ENCODE measurements at regions not wholly inside any gene's neighbourhood (a gene's known extent, or its start where the extent isn't known, plus 50 kb on each side); places are given as distances from the start of the nearest gene placed in this dataset.

DNA sequence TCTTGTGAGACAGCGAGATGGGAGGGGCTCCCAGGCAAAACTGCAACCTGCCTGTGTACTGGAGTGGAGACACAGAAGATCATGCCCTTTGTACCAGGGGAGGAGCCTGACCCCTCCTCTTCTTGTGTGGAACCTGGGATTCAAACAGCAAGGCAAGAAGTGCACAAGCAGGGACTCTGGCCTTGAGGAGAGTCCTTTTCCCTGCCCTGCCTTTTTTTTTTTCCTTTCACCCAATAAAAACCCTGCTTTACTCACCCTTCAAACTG lies 251.8 kb upstream of the OPRM1 start:
- no peak for DNase-seq (ENCODE audit: low spot score)

DNA sequence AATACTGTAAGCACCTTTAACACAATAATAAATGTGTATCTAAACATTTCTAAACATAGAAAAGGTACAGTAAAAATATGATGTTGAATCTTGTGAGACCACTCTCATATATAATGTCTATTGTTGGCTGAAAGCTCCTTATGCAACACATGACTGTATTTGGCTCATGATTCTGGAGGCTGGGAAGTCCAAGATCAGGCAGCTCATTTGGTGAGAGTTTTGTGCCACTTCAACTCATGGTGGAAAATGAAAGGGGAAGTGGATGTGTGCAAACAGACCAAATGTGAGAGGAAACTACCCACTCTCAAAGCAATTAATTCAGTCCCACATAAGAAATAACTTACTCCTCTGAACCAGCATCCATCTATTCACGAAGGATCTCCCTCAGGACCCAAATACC lies 257.7 kb upstream of the OPRM1 start:
- no peak for DNase-seq (ENCODE audit: low spot score)

DNA sequence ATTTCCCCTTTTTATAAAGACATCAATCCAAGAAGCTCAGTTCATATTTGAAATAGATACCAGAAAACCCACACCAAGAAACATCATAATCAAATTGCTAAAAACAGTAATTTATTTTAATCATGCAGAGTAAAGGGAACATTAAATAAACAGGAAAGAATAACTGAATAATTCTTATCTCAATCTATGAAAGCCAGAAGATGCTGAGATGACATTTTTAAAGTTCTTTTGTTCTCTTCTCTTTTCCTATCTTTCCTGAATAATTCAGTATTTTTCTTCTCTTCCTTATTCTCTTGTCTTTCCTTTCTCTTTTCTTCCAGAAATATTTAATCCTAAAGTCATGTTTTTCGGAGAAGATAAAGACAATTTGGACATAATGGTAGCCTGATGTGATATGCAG lies 259.0 kb upstream of the OPRM1 start:
- DNase-seq (ENCODE audit: low spot score): no peak

DNA sequence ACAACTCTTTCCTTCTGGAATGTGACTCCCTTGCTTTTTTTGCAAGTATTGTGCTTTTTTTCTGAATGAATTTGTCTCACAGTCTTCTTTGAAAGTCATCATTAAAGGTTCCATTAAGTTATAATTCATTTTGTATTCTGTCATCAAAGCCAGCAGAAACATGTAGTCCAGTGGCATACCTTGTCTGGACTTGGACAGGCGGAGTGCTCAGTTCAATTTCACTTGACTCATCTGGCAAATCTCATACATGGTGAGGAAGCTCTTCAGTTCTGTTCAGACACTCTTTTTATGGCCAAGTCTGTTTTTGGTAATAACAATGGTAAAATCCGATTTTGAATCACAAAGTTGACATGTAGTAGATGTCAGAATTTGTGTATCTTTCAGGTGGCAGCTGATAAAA lies 260.8 kb upstream of the OPRM1 start:
- DNase-seq (ENCODE audit: low spot score): no peak

DNA sequence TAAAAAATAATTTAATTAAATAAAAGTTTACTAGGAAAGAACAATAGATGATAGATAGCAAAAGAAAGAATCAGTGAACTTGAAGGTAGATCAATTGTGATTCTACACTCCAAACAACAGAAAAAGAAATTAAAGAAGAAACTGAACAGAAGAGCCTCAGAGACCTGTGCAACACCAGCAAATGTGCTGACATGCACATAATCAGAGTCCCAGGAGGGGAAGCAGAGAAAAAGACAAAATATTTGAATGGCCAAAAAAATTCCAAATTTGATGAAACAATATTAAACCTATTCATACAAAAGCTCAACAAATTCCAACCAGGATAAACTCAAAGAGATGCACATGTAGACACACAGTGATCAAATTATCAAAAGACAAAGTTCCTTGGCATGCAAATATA lies 267.5 kb upstream of the OPRM1 start:
- no peak for DNase-seq (ENCODE audit: low spot score)

DNA sequence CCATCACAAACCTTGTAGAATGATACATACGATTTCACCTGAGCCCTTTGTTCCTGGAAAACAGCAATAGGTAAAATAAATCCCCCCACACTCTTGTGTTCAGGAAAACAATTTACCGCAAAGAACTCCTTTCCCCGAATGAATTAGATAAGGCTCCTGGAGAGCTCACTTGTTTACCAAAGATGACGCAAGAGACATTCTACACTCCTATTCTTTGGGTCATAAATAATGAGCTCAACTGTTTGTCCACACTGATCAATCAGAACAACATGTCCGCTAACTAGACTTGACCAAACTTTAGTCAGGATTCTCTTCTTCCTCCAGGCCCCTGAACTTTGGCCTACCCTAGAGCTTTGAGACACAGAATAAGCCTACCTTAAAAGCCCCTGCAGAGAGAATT lies 271.9 kb upstream of the OPRM1 start:
- no peak for DNase-seq (ENCODE audit: low spot score)

DNA sequence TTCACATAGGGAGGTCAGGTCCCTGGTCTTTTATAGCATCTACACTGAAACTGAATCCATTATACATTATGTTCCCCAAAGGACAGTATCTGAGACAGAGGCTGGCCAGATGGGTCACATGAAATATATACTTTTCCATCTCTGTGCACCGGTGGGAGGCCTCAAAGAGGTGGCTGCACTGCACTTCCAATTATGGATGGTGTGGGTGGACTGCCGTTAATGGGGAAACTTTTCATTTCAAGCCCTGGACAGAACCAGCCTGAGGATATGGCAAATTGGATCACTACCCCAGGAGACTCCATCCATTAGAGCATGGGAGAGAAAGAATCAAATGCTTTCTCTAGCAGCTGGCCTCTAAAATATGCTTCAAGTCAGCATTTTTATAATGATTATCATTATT lies 280.5 kb upstream of the OPRM1 start:
- DNase-seq (ENCODE audit: low spot score): no peak

DNA sequence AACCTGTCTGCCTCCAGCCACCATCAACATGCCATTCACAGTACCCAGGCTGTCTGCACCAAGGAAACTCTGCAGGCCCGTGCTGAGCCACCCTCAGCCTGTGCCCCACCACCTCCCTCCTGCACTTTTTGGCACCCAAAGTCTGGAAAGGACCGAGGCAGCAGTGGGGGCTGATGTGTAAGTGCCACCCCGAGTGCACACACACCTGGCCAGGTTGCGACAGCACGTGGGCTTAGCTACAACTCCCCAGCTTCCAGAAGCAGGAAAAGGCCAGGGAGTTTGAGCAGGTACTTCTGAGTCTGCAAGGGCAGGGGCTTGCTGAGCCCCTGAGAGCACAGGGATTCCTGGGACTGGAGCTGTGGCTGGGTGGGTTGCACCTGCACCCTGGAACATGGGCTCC lies 303.3 kb upstream of the OPRM1 start:
- DNase-seq (ENCODE audit: low spot score): no peak

DNA sequence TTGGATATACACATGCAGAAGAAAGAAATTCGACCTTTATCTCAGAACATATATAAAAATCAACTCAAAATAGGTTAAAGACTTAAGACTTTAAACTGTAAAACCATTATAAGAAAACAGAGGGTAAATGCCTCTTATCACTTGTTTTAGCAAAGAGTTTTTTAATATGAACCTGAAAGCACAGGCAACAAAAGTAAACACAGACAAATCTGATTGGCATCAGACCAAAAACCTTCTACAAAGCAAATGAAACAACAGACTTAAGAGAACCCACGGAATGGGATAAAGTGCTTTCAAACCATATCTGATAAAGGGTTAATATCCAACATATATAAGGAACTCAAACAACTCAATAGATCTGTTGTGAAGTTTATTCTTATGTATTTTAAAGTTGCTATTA lies 309.9 kb upstream of the OPRM1 start:
- DNase-seq (ENCODE audit: low spot score): no peak

DNA sequence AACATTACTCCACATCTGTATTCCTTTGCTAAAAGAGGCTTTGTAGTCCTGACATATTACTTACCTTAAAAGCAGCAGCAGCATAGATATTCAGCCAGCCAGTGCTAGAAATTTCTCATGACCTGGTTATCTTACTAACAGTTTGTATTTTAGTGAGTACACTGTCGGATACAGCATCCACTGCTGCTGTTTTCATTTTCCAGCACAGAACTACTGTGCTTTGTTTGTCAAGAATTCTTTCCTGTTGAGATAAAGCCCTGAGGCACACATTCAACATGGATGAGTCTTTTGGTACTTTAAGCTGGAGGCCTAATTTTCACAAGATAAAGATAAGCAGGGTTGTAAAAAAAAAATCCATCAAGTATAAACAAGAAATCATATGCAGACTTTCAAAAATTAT lies 311.2 kb upstream of the OPRM1 start:
- no peak for DNase-seq (ENCODE audit: low spot score)

DNA sequence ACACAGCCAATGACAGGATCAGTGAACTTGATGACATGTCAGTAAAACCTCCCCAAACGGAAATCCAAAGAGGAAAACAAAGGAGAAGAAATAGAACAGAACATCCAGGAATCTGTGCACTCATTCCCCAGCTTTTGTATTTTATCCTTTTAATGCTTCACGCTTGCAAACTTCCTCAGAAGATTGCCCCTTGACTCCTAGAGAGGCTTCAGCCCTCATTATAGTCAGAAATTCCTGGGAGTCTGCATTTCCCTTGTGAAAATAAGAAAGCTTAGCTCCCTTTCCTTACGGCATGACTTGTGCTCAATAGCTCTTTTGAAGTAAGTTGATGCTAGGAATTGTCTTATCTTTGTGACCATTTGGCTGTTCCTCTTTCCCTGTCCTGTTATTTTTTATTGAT lies 313.6 kb upstream of the OPRM1 start:
- no peak for DNase-seq (ENCODE audit: low spot score)

DNA sequence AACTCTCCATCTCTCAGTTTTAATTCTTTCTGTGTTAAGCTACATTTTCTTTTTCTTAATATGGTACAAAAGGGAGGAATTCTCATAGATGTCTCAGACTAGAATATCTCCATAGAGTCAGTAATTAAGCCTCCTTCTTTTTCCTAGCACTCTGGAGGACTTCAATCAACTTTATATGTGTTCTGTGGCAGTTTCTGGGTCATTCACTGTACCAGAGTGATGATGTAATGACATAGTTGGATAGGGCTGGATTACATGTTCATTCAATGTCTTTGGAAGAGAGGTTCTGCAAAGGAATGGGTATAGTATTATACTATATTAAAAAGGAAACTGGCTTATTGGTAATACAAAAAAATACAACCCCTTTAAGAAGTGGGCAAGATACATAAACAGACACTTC lies 318.3 kb upstream of the OPRM1 start:
- no peak for DNase-seq (ENCODE audit: low spot score)

DNA sequence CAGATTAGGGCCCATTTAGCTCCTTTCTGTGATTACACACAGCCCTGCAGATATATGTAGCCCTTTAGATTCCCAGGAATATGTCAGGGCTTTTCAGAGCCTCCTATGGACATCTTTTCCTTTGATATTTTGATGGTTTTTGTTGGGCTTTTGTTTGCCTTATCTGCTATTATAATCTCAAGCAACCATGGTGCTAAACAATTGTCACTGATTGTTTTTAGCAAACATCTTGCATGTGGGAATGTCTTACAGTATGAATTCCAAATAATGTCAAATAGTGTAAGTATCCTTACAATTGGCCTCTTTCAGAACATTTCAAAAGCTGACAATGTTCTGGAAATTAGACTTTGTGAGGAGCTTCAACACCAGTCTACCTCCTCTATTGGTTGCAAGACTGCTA lies 333.6 kb upstream of the OPRM1 start:
- no peak for DNase-seq (ENCODE audit: low spot score)

DNA sequence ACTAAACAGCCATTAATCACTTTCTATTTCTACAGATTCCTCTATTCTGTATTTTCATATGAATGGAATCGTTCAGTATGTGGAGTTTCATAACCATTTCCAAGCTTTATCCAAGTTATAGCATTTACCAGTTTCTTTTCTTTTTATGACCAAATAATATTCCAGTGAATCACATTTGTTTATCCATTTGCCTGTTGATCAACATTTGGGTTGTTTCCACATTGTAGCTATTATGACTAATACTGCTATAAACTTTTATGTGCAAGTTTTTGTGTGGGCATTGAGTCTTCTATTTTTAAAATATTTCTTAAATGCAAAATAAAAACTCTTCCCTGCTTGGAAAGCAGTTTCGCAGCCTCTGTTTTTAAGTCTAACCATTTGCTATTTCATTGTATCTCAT lies 336.4 kb upstream of the OPRM1 start:
- DNase-seq (ENCODE audit: low spot score): no peak

DNA sequence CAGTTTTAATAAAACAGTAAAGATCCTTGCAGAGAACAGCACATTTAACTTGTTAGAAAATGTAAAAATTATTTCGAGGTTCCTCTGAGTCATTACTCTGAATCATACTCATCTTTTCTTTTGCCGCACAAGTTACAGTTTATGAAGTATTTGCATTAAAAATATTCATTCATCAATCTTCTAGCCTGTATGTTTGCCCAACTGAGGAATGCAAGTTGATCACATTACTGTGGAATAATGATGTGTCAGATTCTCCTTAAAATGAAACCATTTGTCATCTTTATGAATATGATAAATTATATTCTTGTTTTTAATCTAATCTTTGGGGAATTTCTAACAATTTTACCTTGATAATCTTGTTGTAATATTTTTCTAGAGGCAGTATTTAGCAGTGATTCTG lies 340.4 kb upstream of the OPRM1 start:
- no peak for DNase-seq (ENCODE audit: low spot score)

DNA sequence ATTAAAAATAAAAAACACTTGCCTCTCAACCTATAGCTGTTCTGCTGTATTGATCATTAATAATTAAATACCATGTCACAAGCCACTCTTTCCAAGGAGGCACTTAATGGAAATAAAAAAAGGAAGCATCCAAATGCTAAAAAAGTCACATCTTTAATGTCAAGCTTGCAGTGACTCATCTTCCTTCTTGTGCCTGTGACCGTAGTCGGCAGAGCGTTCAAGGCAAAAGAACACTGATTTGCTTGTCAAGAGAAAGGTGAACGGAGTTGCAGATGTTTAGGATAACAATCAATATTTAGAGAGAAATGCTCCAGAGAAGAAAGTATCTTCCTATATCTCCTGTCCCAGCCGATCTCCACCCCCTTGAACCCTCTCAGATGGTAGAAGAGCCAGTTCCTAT lies 341.0 kb upstream of the OPRM1 start:
- DNase-seq (ENCODE audit: low spot score): no peak

DNA sequence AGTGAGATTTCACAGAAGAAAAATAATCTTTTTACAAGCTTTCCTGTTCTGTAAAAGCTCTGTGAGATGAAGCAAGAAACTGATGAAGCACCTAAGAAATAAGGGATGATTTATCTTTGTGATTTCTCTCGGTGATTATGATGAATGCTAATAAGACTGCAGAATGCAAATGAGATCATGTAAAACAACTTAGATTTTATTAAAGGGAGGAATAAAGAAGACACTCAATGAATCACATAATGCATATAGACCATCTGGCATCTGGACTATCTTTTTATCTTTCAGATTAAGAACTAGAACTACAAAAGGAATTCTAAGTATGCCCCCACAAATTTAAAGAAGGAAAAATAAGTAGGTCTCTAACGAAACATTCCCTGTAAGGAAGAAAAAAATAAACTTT lies 361.5 kb upstream of the OPRM1 start:
- no peak for DNase-seq (ENCODE audit: low spot score)

DNA sequence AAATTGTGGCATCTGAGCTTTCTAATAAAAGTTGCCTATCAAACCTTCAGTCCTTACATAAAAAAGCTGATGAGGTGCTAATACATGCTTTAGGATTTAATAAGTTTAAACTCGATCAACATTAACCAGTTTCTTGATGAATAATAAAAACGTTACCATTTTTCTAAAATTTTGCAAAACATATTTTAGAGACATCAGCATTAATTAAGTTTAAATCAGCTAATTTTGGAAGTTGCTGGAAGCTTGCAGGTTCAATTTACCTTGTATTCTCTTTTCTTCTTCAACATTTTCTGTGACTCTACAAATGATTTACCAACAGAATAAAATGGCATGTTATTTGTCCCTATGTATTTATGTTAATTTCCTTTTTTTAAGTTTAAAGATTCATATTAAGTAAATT lies 365.3 kb upstream of the OPRM1 start:
- DNase-seq (ENCODE audit: low spot score): no peak

DNA sequence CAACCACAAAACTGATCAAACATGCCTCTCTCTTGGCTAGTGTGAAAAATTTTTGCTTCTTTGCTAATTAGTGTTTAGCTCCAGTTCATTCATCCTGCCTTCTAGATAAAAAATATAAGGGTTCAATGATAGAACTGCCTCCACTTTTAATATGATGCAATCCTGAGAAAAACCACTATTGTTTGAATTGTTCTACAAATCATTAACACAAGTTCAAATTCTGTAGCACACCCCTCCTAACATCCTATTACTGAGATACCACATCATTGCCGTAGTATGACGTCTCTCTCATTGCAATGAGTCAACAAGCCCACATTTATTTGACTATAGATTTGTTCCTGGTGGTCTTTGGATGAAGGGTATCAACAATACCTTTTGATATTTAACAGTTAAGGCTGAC lies 365.8 kb upstream of the OPRM1 start:
- no peak for DNase-seq (ENCODE audit: low spot score)

DNA sequence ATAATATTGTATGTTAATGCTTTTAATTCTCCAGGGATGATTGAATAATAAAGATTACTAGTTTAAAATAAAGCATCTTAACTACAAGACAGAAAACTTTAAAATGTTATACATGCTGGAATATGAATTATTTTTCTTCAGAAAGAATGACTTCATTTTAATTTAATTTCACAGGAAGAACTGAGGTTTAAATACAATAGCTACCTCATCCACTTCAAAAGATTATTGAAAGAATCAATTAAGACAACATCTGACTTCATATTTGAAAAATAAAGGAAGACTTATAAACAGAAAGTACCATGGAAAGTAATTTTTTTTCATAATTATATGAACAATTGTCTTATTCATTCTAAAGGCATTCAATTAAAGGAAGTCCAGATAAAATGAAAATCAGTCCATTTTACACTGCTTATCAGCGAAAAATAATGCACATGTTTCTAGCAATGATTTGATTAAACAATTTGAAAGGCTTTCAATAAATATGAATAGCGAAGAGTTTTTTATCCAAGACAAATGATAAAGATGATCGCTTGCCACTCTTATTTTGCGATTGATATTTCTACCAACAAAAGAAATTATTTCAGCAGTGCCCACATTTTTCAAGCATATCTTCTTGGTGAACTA lies 368.5 kb upstream of the OPRM1 start:
- no peak for DNase-seq (ENCODE audit: low spot score)

DNA sequence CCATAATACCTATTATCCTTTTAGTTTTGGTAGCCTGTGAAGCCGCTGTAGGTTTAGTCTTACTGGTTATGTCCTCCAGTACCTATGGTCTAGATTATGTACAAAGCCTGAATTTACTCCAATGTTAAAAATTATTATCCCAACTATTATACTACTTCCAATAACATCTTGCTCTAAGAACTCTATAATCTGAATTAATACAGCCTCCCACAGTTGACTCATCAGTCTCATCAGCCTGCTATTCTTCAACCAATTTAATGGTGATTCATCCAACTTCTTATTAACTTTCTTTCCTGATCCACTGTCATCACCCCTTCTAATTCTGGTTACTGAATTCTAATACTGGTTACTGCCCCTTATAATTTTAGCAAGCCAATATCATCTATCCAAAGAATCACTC lies 370.3 kb upstream of the OPRM1 start:
- no peak for DNase-seq (ENCODE audit: low spot score)

DNA sequence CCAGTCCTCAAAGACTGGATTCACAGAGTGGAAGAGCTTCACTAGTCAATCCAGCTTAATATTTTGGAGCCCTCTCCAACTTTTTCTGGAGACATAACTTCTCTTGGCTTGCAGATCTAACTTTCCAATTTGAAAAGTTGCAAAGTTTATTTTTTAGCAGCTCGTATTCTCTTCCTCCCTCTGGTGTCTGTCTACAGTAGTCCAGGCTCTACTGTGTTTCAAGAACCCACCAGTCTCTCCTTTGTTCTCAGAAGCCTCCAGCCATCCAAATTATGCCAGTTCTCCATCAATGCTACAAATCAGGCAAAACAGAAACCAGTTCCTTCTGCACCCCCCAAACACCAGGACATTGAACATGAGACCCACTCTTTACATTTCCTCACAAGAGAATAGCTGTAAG lies 376.1 kb upstream of the OPRM1 start:
- no peak for DNase-seq (ENCODE audit: low spot score)

DNA sequence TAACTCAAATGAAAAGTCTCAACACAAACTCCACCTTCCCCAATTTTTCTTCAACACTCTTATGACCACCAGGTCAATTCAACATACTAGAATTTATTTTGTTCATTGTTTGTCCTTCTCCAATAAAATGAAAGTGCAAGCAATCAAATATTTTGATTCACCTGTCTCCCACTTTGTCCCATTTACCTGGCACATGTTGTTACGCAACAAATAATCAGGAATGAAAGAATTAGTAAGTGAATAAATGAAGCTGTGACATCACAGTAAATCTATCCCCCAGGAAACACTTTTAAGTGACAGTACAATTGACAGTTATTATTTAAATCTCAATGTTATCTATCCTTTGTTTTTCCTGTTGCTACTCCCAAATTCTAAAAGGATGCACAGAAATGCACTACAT lies 393.7 kb upstream of the OPRM1 start:
- no peak for DNase-seq (ENCODE audit: low spot score)

DNA sequence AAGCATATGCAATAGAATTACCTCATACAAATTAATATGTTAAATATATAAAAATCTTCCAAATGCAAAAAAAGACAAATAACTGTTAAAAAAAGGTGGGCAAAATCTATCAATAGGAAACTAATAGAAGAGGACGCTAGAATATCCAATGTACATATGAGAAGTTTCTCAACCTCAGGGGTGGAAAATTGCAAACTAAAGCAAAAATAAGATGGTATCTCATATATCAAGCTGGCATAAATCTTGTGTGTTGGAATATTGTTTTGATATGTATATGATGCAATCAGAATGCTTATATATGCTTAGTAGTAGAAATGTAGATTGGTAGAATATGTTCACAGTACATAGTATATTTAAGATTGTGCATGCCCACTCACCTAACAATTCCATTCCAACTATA lies 395.0 kb upstream of the OPRM1 start:
- DNase-seq (ENCODE audit: low spot score): no peak

DNA sequence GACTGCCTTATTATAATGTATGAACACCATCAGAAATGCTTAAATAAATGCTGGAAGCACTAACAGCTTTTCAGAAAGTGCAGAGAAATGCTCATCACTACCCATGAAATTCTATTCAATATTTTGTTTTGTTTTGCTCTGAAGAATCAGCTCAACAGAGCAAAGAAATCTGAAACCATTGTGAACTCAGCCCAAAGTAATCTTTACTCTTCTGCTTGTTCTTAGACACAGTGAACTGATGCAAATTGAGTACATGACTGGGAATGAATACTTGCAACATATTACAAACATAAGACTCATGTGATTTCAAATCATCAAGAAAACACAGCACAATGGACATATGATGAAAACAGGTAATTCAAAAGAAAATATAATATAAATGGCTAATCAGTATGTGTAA lies 404.6 kb upstream of the OPRM1 start:
- no peak for DNase-seq (ENCODE audit: low spot score)

All from CD4-positive, alpha-beta T cell treated with Interleukin-15 for 4 hours (primary cell).